BE2C (cell line): ENCODE measurements at regions not wholly inside any gene's neighbourhood (a gene's known extent, or its start where the extent isn't known, plus 50 kb on each side); places are given as distances from the start of the nearest gene placed in this dataset.

Experiments
- DNase-seq: peaks from one replicate; pipeline ENCODE4 v3.0.0-alpha.2; 2020
- H3K27me3 ChIP-seq: fragments of 250-450 bp; sonication (Bioruptor Pico); 2 replicates; pipeline ENCODE4 v1.5.1; 2020; ENCODE audit warnings: mild to moderate bottlenecking
- H3K36me3 ChIP-seq: fragments of 250-450 bp; sonication (Bioruptor Pico); 2 replicates; pipeline ENCODE4 v1.5.1; 2020; ENCODE audit warnings: mild to moderate bottlenecking
- H3K4me1 ChIP-seq: fragments of 250-450 bp; sonication (Bioruptor Pico); 2 replicates; pipeline ENCODE4 v1.5.1; 2020
- H3K4me3 ChIP-seq: 2 replicates; pipeline ENCODE4 v1.5.1; 2011; ENCODE audit warnings: low read depth, low read length
- H3K9me3 ChIP-seq: fragments of 250-450 bp; sonication (Bioruptor Pico); 2 replicates; pipeline ENCODE4 v1.5.1; 2020
- CTCF ChIP-seq: IDR thresholded peaks from 2 replicates; pipeline ENCODE4 v1.5.1; 2012; ENCODE audit warnings: mild to moderate bottlenecking, low read depth, low read length

DNA sequence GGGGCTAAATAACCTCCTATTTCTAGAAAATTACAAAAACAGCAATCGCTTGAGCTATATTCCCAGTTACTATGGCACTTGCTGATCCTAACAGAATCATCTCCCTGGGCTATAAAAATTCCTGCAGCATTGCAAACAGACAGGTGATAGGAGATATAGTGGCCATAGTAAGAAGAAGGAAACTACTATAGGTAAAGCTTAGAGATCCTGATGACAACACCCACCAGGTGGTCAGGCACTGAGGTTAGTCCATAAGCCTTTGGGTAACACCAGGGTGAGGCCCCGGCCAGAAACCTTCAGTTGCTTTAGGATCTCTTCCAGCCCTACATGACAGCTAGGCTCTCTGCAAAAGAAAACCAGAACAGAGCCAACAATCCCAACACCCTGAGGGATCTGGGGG lies 197.9 kb upstream of the PPP1R2C start:
- Histone ChIP-seq H3K4me1 (no peaks in the 10 kb centered on the region), H3K36me3 (no peaks in the 10 kb centered on the region), H3K27me3 (no peaks in the 10 kb centered on the region), H3K9me3 (no peaks in the 10 kb centered on the region), H3K4me3 (no peak overlapping the region)
- DNase-seq: no peak
- no peak for TF ChIP-seq CTCF

DNA sequence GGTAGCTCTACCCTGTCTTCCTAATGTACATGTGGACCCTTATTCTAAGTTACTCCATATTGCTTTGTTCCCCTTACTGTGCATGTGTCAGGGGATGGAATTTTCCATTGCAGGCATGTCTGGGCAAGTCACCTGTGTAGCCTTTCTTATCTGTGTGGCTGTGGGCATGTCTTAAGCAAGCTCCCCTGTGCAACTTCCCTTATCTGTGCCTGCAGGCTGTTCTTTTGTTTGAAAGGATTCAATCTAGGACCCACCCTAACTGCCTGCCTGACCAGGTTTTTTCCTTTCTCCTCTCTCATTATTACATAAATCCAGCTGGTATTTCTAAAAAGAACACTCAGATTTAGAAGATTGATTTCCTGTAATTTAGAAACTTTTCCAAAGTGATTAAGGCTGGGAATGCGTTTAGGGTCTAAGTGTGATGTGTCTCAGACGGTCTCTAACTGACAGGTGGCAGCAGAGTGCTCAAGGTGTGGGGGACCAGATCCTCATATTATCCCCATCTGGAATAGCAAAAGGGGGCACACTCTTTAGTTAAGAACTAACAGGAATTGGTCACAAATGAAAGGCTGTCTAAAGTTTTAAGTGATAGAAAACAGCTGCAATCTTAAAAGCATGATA lies 198.9 kb upstream of the PPP1R2C start:
- H3K36me3 ChIP-seq: no peaks in the 10 kb centered on the region
- H3K9me3 ChIP-seq: no peaks in the 10 kb centered on the region
- no peaks in the 10 kb centered on the region for H3K4me1 ChIP-seq
- no peak for TF ChIP-seq CTCF
- H3K4me3 ChIP-seq: no peak overlapping the region
- DNase-seq: no peak
- H3K27me3 ChIP-seq: no peaks in the 10 kb centered on the region

- TF ChIP-seq CTCF: no peak
- no peak for DNase-seq
- Histone ChIP-seq H3K4me1 (no peaks in the 10 kb centered on the region), H3K9me3 (no peaks in the 10 kb centered on the region), H3K36me3 (no peaks in the 10 kb centered on the region), H3K4me3 (no peak overlapping the region), H3K27me3 (no peaks in the 10 kb centered on the region)
Measured at GRCh38 chrX:42978655-42979379, 200.9 kb upstream of the PPP1R2C start.

DNA sequence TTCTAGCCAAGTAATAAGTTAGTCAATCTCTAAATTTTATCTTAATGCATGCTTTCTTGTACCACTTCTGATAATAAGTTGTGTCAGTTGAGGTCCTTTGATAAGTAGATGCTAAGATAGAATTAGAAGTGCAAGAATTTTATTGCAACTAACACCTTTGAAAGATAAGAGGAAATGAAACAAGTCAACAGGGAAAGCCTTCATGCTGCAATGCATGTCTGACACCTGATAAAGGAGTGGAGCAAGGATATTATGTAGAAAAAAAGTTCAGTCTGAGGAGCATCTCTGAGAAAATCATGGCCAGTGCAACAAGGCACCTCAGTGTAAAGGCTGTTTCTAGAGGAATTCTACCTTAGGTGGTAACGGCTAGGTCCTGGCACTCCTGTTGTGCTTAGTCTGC lies 210.7 kb upstream of the PPP1R2C start:
- DNase-seq: no peak
- Histone ChIP-seq H3K27me3 (no peaks in the 10 kb centered on the region), H3K36me3 (no peaks in the 10 kb centered on the region), H3K9me3 (no peaks in the 10 kb centered on the region), H3K4me3 (no peak overlapping the region), H3K4me1 (no peaks in the 10 kb centered on the region)
- no peak for TF ChIP-seq CTCF

DNA sequence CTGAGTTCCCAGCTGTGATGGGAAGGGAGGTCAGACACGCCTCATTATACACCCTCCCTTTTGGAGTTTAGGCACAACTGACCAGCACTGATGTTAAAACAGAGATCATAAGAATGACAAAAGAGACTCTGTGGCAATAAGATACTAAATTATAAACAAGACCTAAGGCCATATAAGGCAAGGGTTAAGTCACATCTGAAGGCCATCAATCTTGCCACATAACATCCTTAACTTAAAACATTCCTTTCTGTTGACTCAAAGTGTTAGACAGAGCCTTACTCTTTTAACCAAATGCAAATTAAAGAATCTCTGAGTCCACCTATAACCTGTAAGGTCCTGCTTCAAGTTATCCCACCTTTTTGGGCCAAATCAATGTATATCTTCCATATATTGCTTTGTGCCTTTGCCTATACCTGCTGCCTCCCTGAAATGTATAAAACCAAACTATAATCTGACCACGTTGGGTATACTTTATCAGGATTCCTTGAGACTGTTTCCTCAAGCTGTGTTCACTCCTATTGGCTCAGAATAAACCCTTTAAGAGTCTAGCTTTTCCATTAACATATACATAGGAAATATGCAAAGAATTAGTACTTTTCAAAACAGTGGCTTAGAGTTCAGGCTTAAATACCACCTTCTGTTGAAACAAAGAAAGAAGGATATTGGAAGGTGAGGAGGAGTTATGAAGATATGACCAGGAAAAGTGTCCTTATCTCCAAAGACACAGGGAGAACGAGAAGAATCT lies 214.4 kb upstream of the PPP1R2C start:
- H3K36me3 ChIP-seq: no peaks in the 10 kb centered on the region
- H3K4me3 ChIP-seq: no peak overlapping the region
- no peak for TF ChIP-seq CTCF
- DNase-seq: no peak
- H3K27me3 ChIP-seq: no peaks in the 10 kb centered on the region
- H3K9me3 ChIP-seq: no peaks in the 10 kb centered on the region
- no peaks in the 10 kb centered on the region for H3K4me1 ChIP-seq

GRCh38 chrX:42996861-42997260 lies 218.9 kb upstream of the PPP1R2C start:
- Histone ChIP-seq H3K27me3 (no peaks in the 10 kb centered on the region), H3K4me1 (no peaks in the 10 kb centered on the region), H3K9me3 (no peaks in the 10 kb centered on the region), H3K36me3 (no peaks in the 10 kb centered on the region), H3K4me3 (no peak overlapping the region)
- TF ChIP-seq CTCF: no peak
- DNase-seq: no peak
